ENCODE measurements at regions not wholly inside any gene's neighbourhood (a gene's known extent, or its start where the extent isn't known, plus 50 kb on each side); places are given as distances from the start of the nearest gene placed in this dataset.

DNA sequence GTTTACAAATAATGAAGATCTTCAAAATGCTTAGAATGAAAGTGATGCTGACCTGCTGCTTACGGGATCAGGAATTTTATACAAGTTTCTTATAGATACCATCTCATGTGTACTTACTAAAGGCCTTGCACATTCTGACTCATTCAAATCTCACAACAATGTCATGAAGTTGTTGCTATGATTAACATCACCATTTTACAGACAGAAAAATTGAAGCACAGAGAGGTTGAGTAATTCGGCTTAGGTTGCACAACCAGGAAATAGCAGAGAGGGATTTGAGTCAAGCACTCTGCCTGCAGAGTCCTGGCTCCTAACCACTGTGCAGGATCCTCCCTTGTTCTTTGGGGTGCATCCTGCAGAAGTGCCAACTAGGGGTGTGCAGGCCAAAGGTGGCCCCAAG, 471.9 kb downstream of the MIAT start:
- Histone ChIP-seq H3K4me3 (no peak overlapping the region), H3K36me3 (no peaks in the 10 kb centered on the region), H3K27me3 (replicated peaks; ENCODE audit: insufficient read depth) (no peaks in the 10 kb centered on the region), H3K4me1 (replicated peaks) (no peaks in the 10 kb centered on the region), H3K27ac (no peak overlapping the region), H3K9me3 (no peaks in the 10 kb centered on the region)
- no peak for TF ChIP-seq POLR2A (IDR thresholded peaks at IDR 0.05)
- TF ChIP-seq, protein P1, sequence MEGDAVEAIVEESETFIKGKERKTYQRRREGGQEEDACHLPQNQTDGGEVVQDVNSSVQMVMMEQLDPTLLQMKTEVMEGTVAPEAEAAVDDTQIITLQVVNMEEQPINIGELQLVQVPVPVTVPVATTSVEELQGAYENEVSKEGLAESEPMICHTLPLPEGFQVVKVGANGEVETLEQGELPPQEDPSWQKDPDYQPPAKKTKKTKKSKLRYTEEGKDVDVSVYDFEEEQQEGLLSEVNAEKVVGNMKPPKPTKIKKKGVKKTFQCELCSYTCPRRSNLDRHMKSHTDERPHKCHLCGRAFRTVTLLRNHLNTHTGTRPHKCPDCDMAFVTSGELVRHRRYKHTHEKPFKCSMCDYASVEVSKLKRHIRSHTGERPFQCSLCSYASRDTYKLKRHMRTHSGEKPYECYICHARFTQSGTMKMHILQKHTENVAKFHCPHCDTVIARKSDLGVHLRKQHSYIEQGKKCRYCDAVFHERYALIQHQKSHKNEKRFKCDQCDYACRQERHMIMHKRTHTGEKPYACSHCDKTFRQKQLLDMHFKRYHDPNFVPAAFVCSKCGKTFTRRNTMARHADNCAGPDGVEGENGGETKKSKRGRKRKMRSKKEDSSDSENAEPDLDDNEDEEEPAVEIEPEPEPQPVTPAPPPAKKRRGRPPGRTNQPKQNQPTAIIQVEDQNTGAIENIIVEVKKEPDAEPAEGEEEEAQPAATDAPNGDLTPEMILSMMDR (IDR thresholded peaks at IDR 0.05): no peak
- TF ChIP-seq POLR2AphosphoS5 (IDR thresholded peaks at IDR 0.05): no peak
- intact Hi-C loops (cut with DNase I): no loop called here
- DNase-seq (ENCODE audit: low spot score): no peak
- 66% methylated on average over 2 of the region's 2 CpGs for WGBS

DNA sequence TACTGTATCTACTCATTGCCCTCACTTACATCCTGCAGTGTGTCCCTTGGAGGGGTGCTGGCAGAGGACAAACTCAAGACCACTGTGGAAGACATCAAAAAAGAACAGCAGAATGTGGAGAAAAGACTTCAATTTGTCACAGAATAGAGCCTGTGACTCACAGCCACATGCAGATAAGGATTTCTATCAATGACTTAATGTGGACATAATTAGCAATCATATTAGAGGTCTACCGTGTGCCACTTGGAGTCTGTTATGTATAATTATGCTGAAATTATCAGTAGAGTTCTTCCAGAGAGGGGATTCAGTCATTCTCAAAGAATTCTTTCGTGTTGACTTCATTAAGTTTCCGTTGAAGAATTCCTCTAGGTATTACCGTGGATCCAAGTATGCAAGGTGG, 473.5 kb downstream of the MIAT start:
- intact Hi-C loops (cut with DNase I): no loop called here
- no peaks in the 10 kb centered on the region for H3K36me3 ChIP-seq
- no peaks in the 10 kb centered on the region for H3K9me3 ChIP-seq
- no peak for TF ChIP-seq POLR2AphosphoS5 (IDR thresholded peaks at IDR 0.05)
- TF ChIP-seq, protein P1 (IDR thresholded peaks at IDR 0.05): no peak
- TF ChIP-seq POLR2A (IDR thresholded peaks at IDR 0.05): no peak
- no peak overlapping the region for H3K27ac ChIP-seq
- no peaks in the 10 kb centered on the region for H3K4me1 ChIP-seq (replicated peaks)
- H3K4me3 ChIP-seq: no peak overlapping the region
- WGBS: 84% methylated on average over 4 of the region's 4 CpGs
- no peaks in the 10 kb centered on the region for H3K27me3 ChIP-seq (replicated peaks; ENCODE audit: insufficient read depth)
- DNase-seq (ENCODE audit: low spot score): no peak

DNA sequence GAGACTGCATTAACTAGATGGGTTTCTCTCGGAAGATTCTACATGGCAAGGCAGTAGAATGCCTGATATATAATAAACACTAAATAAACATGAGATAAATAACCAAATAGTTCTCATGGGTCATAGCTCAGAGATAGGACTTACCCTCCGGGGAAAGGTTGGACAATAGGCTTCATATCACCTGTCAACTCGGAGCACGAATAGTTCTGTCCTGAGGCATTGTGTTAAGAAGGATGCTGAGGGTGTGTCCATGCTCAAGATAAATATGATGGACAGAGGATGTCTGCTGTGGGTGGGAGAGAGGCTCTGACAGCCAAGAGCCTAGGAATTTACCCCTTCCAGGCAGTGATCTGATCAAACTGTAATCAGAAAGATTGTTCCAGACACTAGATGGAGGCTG, 474.0 kb downstream of the MIAT start:
- Histone ChIP-seq H3K27me3 (replicated peaks; ENCODE audit: insufficient read depth) (no peaks in the 10 kb centered on the region), H3K9me3 (no peaks in the 10 kb centered on the region), H3K27ac (no peak overlapping the region), H3K36me3 (no peaks in the 10 kb centered on the region), H3K4me1 (replicated peaks) (no peaks in the 10 kb centered on the region), H3K4me3 (no peak overlapping the region)
- intact Hi-C loops (cut with DNase I): no loop called here
- no peak for TF ChIP-seq POLR2A (IDR thresholded peaks at IDR 0.05)
- TF ChIP-seq POLR2AphosphoS5 (IDR thresholded peaks at IDR 0.05): no peak
- TF ChIP-seq, protein P1 (IDR thresholded peaks at IDR 0.05): no peak
- 55% methylated on average over 4 of the region's 4 CpGs for WGBS
- DNase-seq (ENCODE audit: low spot score): no peak

GRCh38 chr22:27132400-27132799, 475.0 kb downstream of the MIAT start:
- TF ChIP-seq, protein P1 (IDR thresholded peaks at IDR 0.05): no peak
- TF ChIP-seq POLR2A (IDR thresholded peaks at IDR 0.05) (no peak), POLR2AphosphoS5 (IDR thresholded peaks at IDR 0.05) (no peak)
- WGBS: 89% methylated on average over 3 of the region's 3 CpGs
- no peak overlapping the region for H3K27ac ChIP-seq
- intact Hi-C loops (cut with DNase I): no loop called here
- H3K4me1 ChIP-seq (replicated peaks): no peaks in the 10 kb centered on the region
- no peaks in the 10 kb centered on the region for H3K36me3 ChIP-seq
- no peak overlapping the region for H3K4me3 ChIP-seq
- H3K27me3 ChIP-seq (replicated peaks; ENCODE audit: insufficient read depth): no peaks in the 10 kb centered on the region
- H3K9me3 ChIP-seq: no peaks in the 10 kb centered on the region
- DNase-seq (ENCODE audit: low spot score): no peak

GRCh38 chr22:27133019-27133431, 475.6 kb downstream of the MIAT start:
- DNase-seq (ENCODE audit: low spot score): no peak
- Histone ChIP-seq H3K27me3 (replicated peaks; ENCODE audit: insufficient read depth) (no peaks in the 10 kb centered on the region), H3K27ac (no peak overlapping the region), H3K36me3 (no peaks in the 10 kb centered on the region), H3K9me3 (no peaks in the 10 kb centered on the region), H3K4me1 (replicated peaks) (no peaks in the 10 kb centered on the region), H3K4me3 (no peak overlapping the region)
- intact Hi-C loops (cut with DNase I): no loop called here
- TF ChIP-seq, protein P1 (IDR thresholded peaks at IDR 0.05): no peak
- TF ChIP-seq POLR2A (IDR thresholded peaks at IDR 0.05) (no peak), POLR2AphosphoS5 (IDR thresholded peaks at IDR 0.05) (no peak)
- WGBS: 71% methylated on average over 10 of the region's 10 CpGs

All from prostate gland (tissue), 2 donors.